GM18907 (cell line): ENCODE measurements at regions not wholly inside any gene's neighbourhood (a gene's known extent, or its start where the extent isn't known, plus 50 kb on each side); places are given as distances from the start of the nearest gene placed in this dataset.
"Not testable (repeated sequence)": the region's sequence is repeated elsewhere in the genome, so short reads cannot be mapped to it uniquely, and the experiment has no call there.

ENCODE experiments used
- ATAC-seq: cut with Tn5 transposase; IDR thresholded peaks from one replicate; pipeline ENCODE4 v1.9.1; 2021; ENCODE audit warnings: mild to moderate bottlenecking, moderate library complexity; ENCODE audit not compliant: unreplicated experiment

DNA sequence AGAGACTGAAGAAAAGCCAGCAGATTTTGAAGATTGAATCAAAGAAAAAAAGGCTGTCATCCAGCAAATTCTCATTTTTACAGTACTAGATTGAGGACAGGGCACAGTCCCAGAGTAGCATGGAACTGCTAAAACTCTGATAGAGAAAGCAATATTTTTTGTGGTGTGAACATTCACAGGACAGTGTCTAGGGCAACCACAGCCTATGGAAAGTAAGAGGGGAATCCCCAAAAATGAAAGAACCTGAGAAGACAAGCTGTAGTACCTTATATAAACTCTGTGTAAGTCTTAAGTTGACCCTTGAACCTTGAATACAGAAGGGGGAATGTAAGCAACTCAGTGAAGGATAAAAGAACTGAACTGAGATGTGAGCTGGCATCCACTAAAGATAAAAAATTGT, 540.3 kb downstream of the HINT1 start:
- ATAC-seq = peak; percentile 64

GRCh38 chr5:130616161-130616560, 548.9 kb downstream of the HINT1 start:
- no peak for ATAC-seq

- no peak for ATAC-seq
These were observed 559.8 kb downstream of the HINT1 start for GRCh38 chr5:130605234-130605633.

- not testable (repeated sequence) for ATAC-seq
These were observed 568.4 kb downstream of the HINT1 start for GRCh38 chr5:130596647-130597046.

GRCh38 chr5:130580264-130580663, 584.8 kb downstream of the HINT1 start:
- ATAC-seq = no peak

DNA sequence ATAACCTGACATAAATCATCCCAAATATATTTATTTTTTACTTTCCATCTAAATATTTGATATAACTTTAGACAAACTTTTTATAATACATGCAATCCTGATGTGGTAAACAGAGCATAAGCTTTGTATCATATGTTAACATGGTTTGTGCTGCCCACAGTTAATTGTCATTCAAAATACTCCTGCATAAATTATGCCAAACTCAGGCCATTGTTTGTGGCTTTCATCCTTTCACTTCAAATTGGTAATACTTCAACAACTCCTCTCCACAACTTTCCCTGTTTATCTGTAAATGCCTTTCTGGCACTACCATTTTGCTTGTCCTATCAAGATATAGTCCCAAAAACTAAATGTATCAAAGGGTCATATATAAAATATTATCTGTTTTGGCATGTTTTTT, 586.7 kb downstream of the HINT1 start:
- ATAC-seq = no peak

DNA sequence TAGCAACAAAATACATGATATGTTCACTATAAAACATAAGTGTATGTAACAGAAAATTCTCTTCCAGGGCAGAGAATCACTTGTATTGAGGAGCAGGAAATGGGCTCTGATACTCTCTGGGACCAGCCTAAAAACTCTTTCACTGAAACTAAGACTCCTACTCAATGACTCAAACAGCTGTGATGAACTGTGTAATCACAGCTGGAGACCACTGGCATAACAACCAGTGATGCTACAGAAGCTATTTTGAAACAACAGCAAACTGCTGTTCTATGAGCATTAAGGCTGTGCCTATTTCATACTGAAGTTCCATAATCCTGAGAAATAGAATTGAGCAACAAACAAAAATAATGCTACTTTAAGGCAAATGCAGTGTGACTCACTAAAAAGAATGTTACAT, 594.0 kb downstream of the HINT1 start:
- ATAC-seq = no peak

DNA sequence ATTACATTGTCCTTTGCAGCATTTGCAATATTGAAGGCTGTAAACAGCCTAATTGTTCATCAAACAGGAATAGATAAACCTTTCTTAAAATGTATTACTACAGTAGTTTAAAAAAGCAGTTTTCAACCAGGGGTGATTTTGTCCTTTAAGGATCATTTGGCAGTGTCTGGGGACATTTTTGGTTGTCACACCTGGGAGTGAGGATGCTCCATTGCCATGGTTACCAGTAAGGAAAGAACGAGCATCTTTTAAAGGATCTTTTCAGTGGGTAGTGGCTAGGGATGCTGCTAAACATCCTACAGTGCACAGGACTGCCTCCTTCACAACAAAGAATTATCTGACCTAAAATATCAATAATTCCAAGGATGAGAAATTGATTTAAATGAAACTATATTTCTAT, 596.3 kb downstream of the HINT1 start:
- ATAC-seq = no peak

- no peak for ATAC-seq
These were observed 609.6 kb downstream of the HINT1 start for GRCh38 chr5:130555429-130555828.

GRCh38 chr5:130550562-130550928, 614.5 kb downstream of the HINT1 start:
- no peak for ATAC-seq

DNA sequence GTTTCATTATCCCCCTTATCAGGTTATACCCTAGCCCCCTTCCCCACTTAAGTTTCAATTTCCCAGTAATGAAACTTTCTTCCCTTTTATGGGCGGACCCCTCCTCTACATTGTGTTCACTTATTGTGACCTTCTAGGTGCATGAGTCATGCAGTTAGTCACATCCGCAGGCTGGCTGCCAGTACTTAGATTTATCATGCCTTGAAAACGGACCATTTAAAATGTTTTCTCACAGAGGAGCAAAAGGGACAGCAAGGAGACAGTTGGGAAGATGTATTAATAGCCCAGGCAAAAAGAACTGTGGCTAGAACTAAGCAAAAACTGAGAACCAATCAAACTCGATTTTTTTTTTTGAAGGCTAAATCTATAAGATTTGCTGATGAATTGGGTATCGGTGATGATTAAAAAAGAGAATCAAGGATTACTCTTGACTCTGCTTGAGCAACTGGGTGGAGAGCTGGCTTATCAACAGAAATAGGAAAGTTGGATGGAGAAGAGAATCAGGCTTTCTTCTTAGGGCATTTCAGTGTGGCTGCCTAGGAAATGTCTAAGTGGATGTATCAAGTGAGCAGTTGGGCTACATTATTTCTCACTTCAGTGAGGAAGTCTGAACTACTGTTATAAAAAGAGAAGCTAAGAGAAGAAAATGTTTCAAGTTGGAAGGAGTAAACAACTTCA, 615.0 kb downstream of the HINT1 start:
- no peak for ATAC-seq

- no peak for ATAC-seq
These were observed 618.8 kb downstream of the HINT1 start for GRCh38 chr5:130546211-130546610.

- ATAC-seq = no peak
These were observed 619.8 kb downstream of the HINT1 start for GRCh38 chr5:130545291-130545690.

DNA sequence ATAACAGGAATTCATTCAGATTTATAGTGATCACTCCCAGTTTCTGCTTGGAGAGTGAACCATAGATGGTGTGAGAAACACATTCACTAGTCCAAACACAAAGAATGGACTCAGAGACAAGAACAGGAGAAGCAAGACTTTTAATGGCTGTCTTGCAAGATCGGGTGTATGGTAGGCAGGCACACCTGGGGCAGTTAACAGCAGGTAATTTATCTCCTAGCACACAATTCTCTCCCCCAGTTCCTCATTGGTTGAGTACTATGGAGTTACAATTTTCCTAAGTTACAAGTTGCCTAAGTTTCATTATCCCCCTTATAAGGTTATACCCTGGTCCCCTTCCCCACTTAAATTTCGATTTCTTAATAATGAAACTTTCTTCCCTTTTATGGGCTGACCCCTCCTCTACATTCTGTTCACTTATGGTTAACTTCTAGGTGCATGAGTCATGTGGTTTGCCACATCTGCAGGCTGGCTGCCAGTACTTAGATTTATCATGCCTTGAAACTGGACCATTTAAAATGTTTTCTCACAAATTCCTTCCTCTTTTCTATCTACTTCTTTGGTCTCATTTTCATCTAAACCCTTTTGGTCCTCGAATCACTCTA, 623.3 kb downstream of the HINT1 start:
- peak; percentile 62 for ATAC-seq

GRCh38 chr5:130536691-130537090, 628.4 kb downstream of the HINT1 start:
- ATAC-seq = no peak

GRCh38 chr5:130532786-130533185, 628.5 kb downstream of the CHSY3 start:
- no peak for ATAC-seq

- no peak for ATAC-seq
These were observed 625.5 kb downstream of the CHSY3 start for GRCh38 chr5:130529511-130530485.

DNA sequence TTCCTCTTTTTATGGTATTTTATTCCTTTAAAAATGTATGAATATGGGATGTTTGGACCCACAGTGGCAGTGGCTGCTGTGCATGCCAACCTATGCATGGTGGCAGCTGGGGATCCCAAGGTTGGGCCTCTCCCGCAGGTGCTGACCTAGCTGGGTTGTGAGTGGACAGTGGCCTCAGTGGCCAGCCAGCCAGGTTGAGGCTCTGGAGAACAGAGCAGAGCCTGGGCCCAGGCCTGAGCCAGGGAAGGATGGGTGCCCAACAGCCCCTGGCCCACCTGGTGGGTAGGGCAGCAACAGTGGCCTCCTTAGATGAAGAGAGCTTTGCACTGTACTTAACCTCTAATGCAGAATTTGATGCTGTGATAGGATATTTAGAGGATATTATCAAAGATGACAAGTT, 624.8 kb downstream of the CHSY3 start:
- no peak for ATAC-seq

GRCh38 chr5:130528474-130528873, 624.2 kb downstream of the CHSY3 start:
- no peak for ATAC-seq

GRCh38 chr5:130526708-130527107, 622.4 kb downstream of the CHSY3 start:
- no peak for ATAC-seq

DNA sequence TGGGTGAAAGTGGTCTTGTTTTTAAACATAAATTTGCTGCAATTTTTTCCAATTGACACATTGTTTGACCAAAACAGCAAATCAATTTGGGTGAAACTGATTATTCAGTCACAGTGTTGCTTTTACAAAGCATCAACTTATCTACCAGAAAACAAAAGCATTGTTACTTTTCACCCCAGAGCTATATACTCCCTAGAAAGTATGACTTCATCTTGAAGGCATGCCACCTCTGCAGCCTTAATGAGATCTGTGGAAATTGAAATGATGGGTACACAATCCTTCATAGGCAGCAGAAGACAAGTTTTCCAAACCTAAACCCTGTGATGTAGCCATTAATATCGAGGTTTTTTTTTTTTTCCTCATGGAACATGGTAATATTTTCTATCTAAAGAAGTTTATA, 615.9 kb downstream of the CHSY3 start:
- no peak for ATAC-seq
